HEK293 (cell line): ENCODE measurements at regions not wholly inside any gene's neighbourhood (a gene's known extent, or its start where the extent isn't known, plus 50 kb on each side); places are given as distances from the start of the nearest gene placed in this dataset.
"Not testable (repeated sequence)": the region's sequence is repeated elsewhere in the genome, so short reads cannot be mapped to it uniquely, and the experiment has no call there.

Experiments
- CTCF ChIA-PET: fragments of 350-600 bp; formaldehyde crosslinking; extraction: SDS; loops from one replicate; lab custom pipeline; 2021; ENCODE audit warnings: antibody characterized with exemption; lab: Yijun Ruan, JAX
- POLR2A ChIA-PET: fragments of 300-600 bp; formaldehyde crosslinking; extraction: SDS; loops from one replicate; lab custom pipeline; 2020; ENCODE audit warnings: antibody characterized with exemption, inconsistent platforms; lab: Yijun Ruan, JAX
- H3K27ac ChIP-seq: fragments of 200-500 bp; sonication (Bioruptor generic); 2 replicates; pipeline ENCODE4 v1.5.1; 2014; ENCODE audit warnings: low read depth, low read length, control low read depth, inconsistent platforms; ENCODE audit errors: extremely low read depth
- H3K36me3 ChIP-seq, 2 experiments: fragments of 200-500 bp in 1 of 2; sonication (Bioruptor generic) in 1 of 2; 1 replicate in 1 of 2; 2 replicates in 1 of 2; pipeline ENCODE4 v1.5.1; 2014 to 2017; ENCODE audit warnings: inconsistent platforms in 2 of 2, low read length in 2 of 2; ENCODE audit not compliant: control insufficient read depth in 2 of 2, insufficient read depth in 1 of 2
- H3K4me1 ChIP-seq: fragments of 200-500 bp; sonication (Bioruptor generic); 2 replicates; pipeline ENCODE4 v1.5.1; 2014; ENCODE audit warnings: mild to moderate bottlenecking, low read length, inconsistent platforms; ENCODE audit not compliant: control insufficient read depth, insufficient read depth
- H3K4me3 ChIP-seq: 2 replicates; pipeline ENCODE4 v1.5.1; 2011; ENCODE audit warnings: low read depth, mild to moderate bottlenecking, control low read depth, low read length, moderate library complexity
- H3K9me3 ChIP-seq: fragments of 200-500 bp; sonication (Bioruptor generic); 2 replicates; pipeline ENCODE4 v1.5.1; 2014; ENCODE audit warnings: low read depth, low read length, inconsistent platforms; ENCODE audit not compliant: control insufficient read depth, insufficient read depth
- GLI4 ChIP-seq: fragments of 450-650 bp; formaldehyde crosslinking; IDR thresholded peaks from 2 replicates; pipeline ENCODE4 v1.5.1; 2016; ENCODE audit warnings: missing biosample characterization, missing genetic modification characterization
- ZNF146 ChIP-seq: fragments of 450-650 bp; formaldehyde crosslinking; IDR thresholded peaks from 2 replicates; pipeline ENCODE4 v1.5.1; 2016; ENCODE audit warnings: missing biosample characterization, missing genetic modification characterization
- ZNF223 ChIP-seq: fragments of 450-650 bp; formaldehyde crosslinking; IDR thresholded peaks from 2 replicates; pipeline ENCODE4 v1.5.1; 2016; ENCODE audit warnings: missing biosample characterization, missing genetic modification characterization
- ZNF350 ChIP-seq: fragments of 450-650 bp; formaldehyde crosslinking; IDR thresholded peaks from 2 replicates; pipeline ENCODE4 v1.5.0; 2017; ENCODE audit warnings: missing biosample characterization, mild to moderate bottlenecking, missing genetic modification characterization
- ZNF391 ChIP-seq: fragments of 450-650 bp; formaldehyde crosslinking; IDR thresholded peaks from 2 replicates; pipeline ENCODE4 v1.5.1; 2016; ENCODE audit warnings: low read depth, missing biosample characterization, missing genetic modification characterization, borderline replicate concordance
- ZNF518A ChIP-seq: fragments of 450-650 bp; formaldehyde crosslinking; conservative IDR thresholded peaks from 2 replicates; pipeline ENCODE4 v1.5.1; 2016; ENCODE audit warnings: low read depth, missing biosample characterization, missing genetic modification characterization
- ZNF561 ChIP-seq: fragments of 450-650 bp; IDR thresholded peaks from 2 replicates; pipeline ENCODE4 v1.5.1; 2018; ENCODE audit warnings: missing biosample characterization, missing genetic modification characterization, borderline replicate concordance
- ZNF596 ChIP-seq: fragments of 450-650 bp; IDR thresholded peaks from 2 replicates; pipeline ENCODE4 v1.5.0; 2018; ENCODE audit warnings: missing biosample characterization, mild to moderate bottlenecking, missing genetic modification characterization, moderate library complexity
- ZNF629 ChIP-seq: fragments of 450-650 bp; formaldehyde crosslinking; IDR thresholded peaks from 2 replicates; pipeline ENCODE4 v1.5.1; 2017; ENCODE audit warnings: missing biosample characterization, missing genetic modification characterization
- TF ChIP-seq, protein P1 (sequence below): fragments of 450-650 bp; formaldehyde crosslinking; IDR thresholded peaks from 2 replicates; pipeline ENCODE4 v1.5.1; 2016; ENCODE audit warnings: missing biosample characterization, missing genetic modification characterization
- TF ChIP-seq, protein P2 (sequence below): fragments of 450-650 bp; formaldehyde crosslinking; IDR thresholded peaks from 2 replicates; pipeline ENCODE4 v1.5.1; 2017; ENCODE audit warnings: missing biosample characterization, missing genetic modification characterization
- TF ChIP-seq, protein P3 (sequence below): fragments of 450-650 bp; formaldehyde crosslinking; IDR thresholded peaks from 2 replicates; pipeline ENCODE4 v1.5.1; 2016; ENCODE audit warnings: missing biosample characterization, missing genetic modification characterization
- TF ChIP-seq, protein P4 (sequence below): fragments of 450-650 bp; formaldehyde crosslinking; IDR thresholded peaks from 2 replicates; pipeline ENCODE4 v1.5.1; 2016; ENCODE audit warnings: missing biosample characterization, missing genetic modification characterization
- TF ChIP-seq, protein P5 (sequence below): fragments of 450-650 bp; formaldehyde crosslinking; IDR thresholded peaks from 2 replicates; pipeline ENCODE4 v1.5.1; 2016; ENCODE audit warnings: missing biosample characterization, missing genetic modification characterization, low read depth

GRCh38 chr5:32165-32564 lies 59.8 kb upstream of the PLEKHG4B start:
- Histone ChIP-seq H3K4me3 (no peak overlapping the region), H3K36me3 (no peaks in the 10 kb centered on the region)
- POLR2A ChIA-PET, result no interaction called here
- TF ChIP-seq ZNF629 (tag by site-specific recombination) (no peak), ZNF596 (tag by site-specific recombination) (no peak)
- TF ChIP-seq, protein P1, sequence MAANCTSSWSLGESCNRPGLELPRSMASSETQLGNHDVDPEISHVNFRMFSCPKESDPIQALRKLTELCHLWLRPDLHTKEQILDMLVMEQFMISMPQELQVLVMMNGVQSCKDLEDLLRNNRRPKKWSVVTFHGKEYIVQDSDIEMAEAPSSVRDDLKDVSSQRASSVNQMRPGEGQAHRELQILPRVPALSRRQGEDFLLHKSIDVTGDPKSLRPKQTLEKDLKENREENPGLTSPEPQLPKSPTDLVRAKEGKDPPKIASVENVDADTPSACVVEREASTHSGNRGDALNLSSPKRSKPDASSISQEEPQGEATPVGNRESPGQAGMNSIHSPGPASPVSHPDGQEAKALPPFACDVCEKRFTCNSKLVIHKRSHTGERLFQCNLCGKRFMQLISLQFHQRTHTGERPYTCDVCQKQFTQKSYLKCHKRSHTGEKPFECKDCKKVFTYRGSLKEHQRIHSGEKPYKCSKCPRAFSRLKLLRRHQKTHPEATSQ (tag by site-specific recombination), result no peak
- TF ChIP-seq, protein P2, sequence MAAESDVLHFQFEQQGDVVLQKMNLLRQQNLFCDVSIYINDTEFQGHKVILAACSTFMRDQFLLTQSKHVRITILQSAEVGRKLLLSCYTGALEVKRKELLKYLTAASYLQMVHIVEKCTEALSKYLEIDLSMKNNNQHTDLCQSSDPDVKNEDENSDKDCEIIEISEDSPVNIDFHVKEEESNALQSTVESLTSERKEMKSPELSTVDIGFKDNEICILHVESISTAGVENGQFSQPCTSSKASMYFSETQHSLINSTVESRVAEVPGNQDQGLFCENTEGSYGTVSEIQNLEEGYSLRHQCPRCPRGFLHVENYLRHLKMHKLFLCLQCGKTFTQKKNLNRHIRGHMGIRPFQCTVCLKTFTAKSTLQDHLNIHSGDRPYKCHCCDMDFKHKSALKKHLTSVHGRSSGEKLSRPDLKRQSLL (tag by site-specific recombination), result no peak
- TF ChIP-seq, all 188 proteins: peak for 0
- Histone ChIP-seq H3K4me1 (no peaks in the 10 kb centered on the region), H3K27ac (no peak overlapping the region), H3K9me3 (no peaks in the 10 kb centered on the region)
- CTCF ChIA-PET, result no interaction called here

GRCh38 chr5:35521-35920 lies 56.4 kb upstream of the PLEKHG4B start:
- not testable (repeated sequence) for H3K4me1 ChIP-seq

DNA sequence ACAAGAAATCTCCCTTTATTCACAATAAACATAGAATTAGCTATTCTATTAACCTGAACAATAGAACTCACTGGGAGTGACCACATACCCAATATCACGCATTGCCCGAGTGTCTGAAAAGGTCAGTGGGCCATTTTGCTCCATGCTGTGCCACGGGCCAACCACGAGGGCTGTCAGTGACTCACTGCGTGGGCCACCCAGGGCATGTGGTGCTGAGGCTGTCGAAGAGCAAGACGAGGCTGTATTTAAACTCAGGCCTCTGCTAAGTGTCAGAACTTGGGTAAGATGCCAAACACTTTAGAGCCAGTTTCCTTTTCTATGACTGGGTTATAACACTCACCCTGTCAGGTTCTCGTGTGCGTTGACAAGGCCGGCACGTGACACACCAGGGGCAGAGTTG lies 54.8 kb upstream of the PLEKHG4B start:
- H3K36me3 ChIP-seq, H3K4me3 ChIP-seq, POLR2A ChIA-PET, H3K27ac ChIP-seq, H3K4me1 ChIP-seq, H3K9me3 ChIP-seq: not testable (repeated sequence)
- CTCF ChIA-PET, result interaction anchor here (0.6 kb wide), 2 partner anchors 21 to 635 kb away, joined by 4 read pairs; no protein-coding TSS in a partner anchor

More at GRCh38 chr5:35521-35920, 56.4 kb upstream of the PLEKHG4B start:
- H3K36me3 ChIP-seq, POLR2A ChIA-PET, H3K9me3 ChIP-seq, H3K27ac ChIP-seq, H3K4me3 ChIP-seq: not testable (repeated sequence)
- TF ChIP-seq, protein P3, sequence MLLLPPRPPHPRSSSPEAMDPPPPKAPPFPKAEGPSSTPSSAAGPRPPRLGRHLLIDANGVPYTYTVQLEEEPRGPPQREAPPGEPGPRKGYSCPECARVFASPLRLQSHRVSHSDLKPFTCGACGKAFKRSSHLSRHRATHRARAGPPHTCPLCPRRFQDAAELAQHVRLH (tag by site-specific recombination), result 0 out of 2 replicates have a peak, but pooled peaks have one; percentile 49
- peak; percentile 99 for TF ChIP-seq ZNF146 (tag by site-specific recombination)
- CTCF ChIA-PET, result interaction anchor here (1.2 kb wide), 1 partner anchor 10 kb away, joined by 3 read pairs; no protein-coding TSS in a partner anchor

DNA sequence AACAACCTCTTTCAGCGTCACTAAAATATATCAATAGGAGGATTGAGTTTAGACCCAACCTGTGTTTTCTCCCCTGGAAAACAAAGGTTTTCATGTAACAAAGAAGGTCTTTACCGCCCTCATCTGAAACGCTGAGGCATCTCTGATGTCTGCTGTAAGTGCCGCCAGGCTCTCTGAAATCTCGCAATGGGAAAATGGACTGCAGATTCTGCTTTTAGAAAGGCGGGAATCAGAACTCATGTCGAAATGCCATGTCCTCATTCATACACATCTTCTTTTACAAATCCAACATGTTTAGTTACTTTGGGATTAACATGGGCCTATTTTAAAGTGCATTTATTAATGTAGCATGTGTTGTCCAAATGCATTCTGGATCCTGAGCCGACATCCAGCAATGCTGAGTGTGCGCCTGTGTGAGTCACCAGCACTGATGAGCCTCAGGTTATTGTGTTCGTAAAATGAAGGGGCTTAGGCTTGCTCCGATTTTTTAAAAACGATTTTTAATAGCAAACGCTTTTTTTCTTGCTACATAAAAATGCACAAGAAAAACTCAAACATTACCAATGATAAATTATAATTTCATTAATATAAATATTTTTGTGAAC lies 51.9 kb upstream of the PLEKHG4B start:
- POLR2A ChIA-PET, result no interaction called here
- Histone ChIP-seq H3K4me1 (no peaks in the 10 kb centered on the region), H3K4me3 (no peak overlapping the region), H3K27ac (no peak overlapping the region), H3K9me3 (no peaks in the 10 kb centered on the region), H3K36me3 (no peaks in the 10 kb centered on the region)
- CTCF ChIA-PET, result interaction anchor here (0.6 to 1.0 kb wide), 2 partner anchors 177 to 391 kb away, joined by 3 read pairs; no protein-coding TSS in a partner anchor
- TF ChIP-seq ZNF223 (tag by site-specific recombination), result no peak
- no peak for TF ChIP-seq ZNF518A (tag by site-specific recombination)
- TF ChIP-seq ZNF350, result no peak
- TF ChIP-seq ZNF391, result no peak
- no peak for TF ChIP-seq GLI4
- no peak for TF ChIP-seq ZNF629 (tag by site-specific recombination)
- TF ChIP-seq, protein P4, sequence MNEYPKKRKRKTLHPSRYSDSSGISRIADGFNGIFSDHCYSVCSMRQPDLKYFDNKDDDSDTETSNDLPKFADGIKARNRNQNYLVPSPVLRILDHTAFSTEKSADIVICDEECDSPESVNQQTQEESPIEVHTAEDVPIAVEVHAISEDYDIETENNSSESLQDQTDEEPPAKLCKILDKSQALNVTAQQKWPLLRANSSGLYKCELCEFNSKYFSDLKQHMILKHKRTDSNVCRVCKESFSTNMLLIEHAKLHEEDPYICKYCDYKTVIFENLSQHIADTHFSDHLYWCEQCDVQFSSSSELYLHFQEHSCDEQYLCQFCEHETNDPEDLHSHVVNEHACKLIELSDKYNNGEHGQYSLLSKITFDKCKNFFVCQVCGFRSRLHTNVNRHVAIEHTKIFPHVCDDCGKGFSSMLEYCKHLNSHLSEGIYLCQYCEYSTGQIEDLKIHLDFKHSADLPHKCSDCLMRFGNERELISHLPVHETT (tag by site-specific recombination), result no peak
- TF ChIP-seq, protein P5, sequence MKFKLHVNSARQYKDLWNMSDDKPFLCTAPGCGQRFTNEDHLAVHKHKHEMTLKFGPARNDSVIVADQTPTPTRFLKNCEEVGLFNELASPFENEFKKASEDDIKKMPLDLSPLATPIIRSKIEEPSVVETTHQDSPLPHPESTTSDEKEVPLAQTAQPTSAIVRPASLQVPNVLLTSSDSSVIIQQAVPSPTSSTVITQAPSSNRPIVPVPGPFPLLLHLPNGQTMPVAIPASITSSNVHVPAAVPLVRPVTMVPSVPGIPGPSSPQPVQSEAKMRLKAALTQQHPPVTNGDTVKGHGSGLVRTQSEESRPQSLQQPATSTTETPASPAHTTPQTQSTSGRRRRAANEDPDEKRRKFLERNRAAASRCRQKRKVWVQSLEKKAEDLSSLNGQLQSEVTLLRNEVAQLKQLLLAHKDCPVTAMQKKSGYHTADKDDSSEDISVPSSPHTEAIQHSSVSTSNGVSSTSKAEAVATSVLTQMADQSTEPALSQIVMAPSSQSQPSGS (tag by site-specific recombination), result no peak
- no peak for TF ChIP-seq ZNF561 (tag by site-specific recombination)
